ENCODE measurements at regions not wholly inside any gene's neighbourhood (a gene's known extent, or its start where the extent isn't known, plus 50 kb on each side); places are given as distances from the start of the nearest gene placed in this dataset.

GRCh38 chr12:24483732-24484131, 465.2 kb downstream of the BCAT1 start:
- Histone ChIP-seq H3K4me2 (ENCODE audit: low read length) (peak overlapping the region; percentile 85), H3K36me3 (replicated peaks; ENCODE audit: low read depth, low read length) (peaks cover 19% of the 10 kb centered on the region), H3K79me2 (ENCODE audit: low read length) (peaks cover 89% of the 10 kb centered on the region), H3K27me3 (ENCODE audit: low read depth, low read length) (no peaks in the 10 kb centered on the region), H3K4me3 (ENCODE audit: low read length) (peak overlapping the region; percentile 58), H3K4me1 (ENCODE audit: low read length) (peaks cover 96% of the 10 kb centered on the region), H2AFZ (ENCODE audit: low read depth, low read length) (no peak overlapping the region), H3K27ac (ENCODE audit: low read length) (peak overlapping the region; percentile 96), H3K9ac (ENCODE audit: low read length) (peak overlapping the region; percentile 69), H4K20me1 (ENCODE audit: insufficient read depth, low read length) (no peaks in the 10 kb centered on the region), H3K9me3 (ENCODE audit: insufficient read depth, low read length) (no peaks in the 10 kb centered on the region)
- TF ChIP-seq EZH2phosphoT487 (IDR thresholded peaks at IDR 0.05; ENCODE audit: low read depth) (no peak), CTCF (IDR thresholded peaks at IDR 0.05; ENCODE audit: low read depth, low read length) (no peak)

- peak overlapping the region; percentile 58 for H3K4me3 ChIP-seq (ENCODE audit: low read length)
Measured at GRCh38 chr12:24482882-24483604, 465.9 kb downstream of the BCAT1 start.

GRCh38 chr12:24482044-24482443, 466.9 kb downstream of the BCAT1 start:
- Histone ChIP-seq H3K4me2 (ENCODE audit: low read length) (peak overlapping the region; percentile 85), H3K4me1 (ENCODE audit: low read length) (peaks cover 87% of the 10 kb centered on the region), H3K27ac (ENCODE audit: low read length) (peak overlapping the region; percentile 96), H2AFZ (ENCODE audit: low read depth, low read length) (no peak overlapping the region), H4K20me1 (ENCODE audit: insufficient read depth, low read length) (no peaks in the 10 kb centered on the region), H3K4me3 (ENCODE audit: low read length) (peak overlapping the region; percentile 47), H3K9ac (ENCODE audit: low read length) (peak overlapping the region; percentile 69), H3K79me2 (ENCODE audit: low read length) (peaks cover 88% of the 10 kb centered on the region), H3K27me3 (ENCODE audit: low read depth, low read length) (no peaks in the 10 kb centered on the region), H3K9me3 (ENCODE audit: insufficient read depth, low read length) (no peaks in the 10 kb centered on the region), H3K36me3 (replicated peaks; ENCODE audit: low read depth, low read length) (peaks cover 16% of the 10 kb centered on the region)
- TF ChIP-seq EZH2phosphoT487 (IDR thresholded peaks at IDR 0.05; ENCODE audit: low read depth) = no peak
- TF ChIP-seq CTCF (IDR thresholded peaks at IDR 0.05; ENCODE audit: low read depth, low read length) = no peak

More at GRCh38 chr12:24482882-24483604, 465.9 kb downstream of the BCAT1 start:
- Histone ChIP-seq H3K4me1 (ENCODE audit: low read length) (peaks cover 96% of the 10 kb centered on the region), H4K20me1 (ENCODE audit: insufficient read depth, low read length) (no peaks in the 10 kb centered on the region), H3K36me3 (replicated peaks; ENCODE audit: low read depth, low read length) (peaks cover 21% of the 10 kb centered on the region), H3K9ac (ENCODE audit: low read length) (peak overlapping the region; percentile 69), H3K27me3 (ENCODE audit: low read depth, low read length) (no peaks in the 10 kb centered on the region), H3K9me3 (ENCODE audit: insufficient read depth, low read length) (no peaks in the 10 kb centered on the region), H3K27ac (ENCODE audit: low read length) (peak overlapping the region; percentile 96), H2AFZ (ENCODE audit: low read depth, low read length) (no peak overlapping the region), H3K4me2 (ENCODE audit: low read length) (peak overlapping the region; percentile 85), H3K79me2 (ENCODE audit: low read length) (peaks cover 89% of the 10 kb centered on the region)
- TF ChIP-seq CTCF (IDR thresholded peaks at IDR 0.05; ENCODE audit: low read depth, low read length) (no peak), EZH2phosphoT487 (IDR thresholded peaks at IDR 0.05; ENCODE audit: low read depth) (no peak)

GRCh38 chr12:24480766-24481449, 468.0 kb downstream of the BCAT1 start:
- peaks cover 88% of the 10 kb centered on the region for H3K79me2 ChIP-seq (ENCODE audit: low read length)
- H2AFZ ChIP-seq (ENCODE audit: low read depth, low read length) = no peak overlapping the region
- H3K4me3 ChIP-seq (ENCODE audit: low read length) = peak overlapping the region; percentile 29; the same call in 1 of the 2 replicates

More at GRCh38 chr12:24480766-24481449, 468.0 kb downstream of the BCAT1 start:
- peak overlapping the region; percentile 69 for H3K9ac ChIP-seq (ENCODE audit: low read length)
- H4K20me1 ChIP-seq (ENCODE audit: insufficient read depth, low read length) = no peaks in the 10 kb centered on the region
- peak overlapping the region; percentile 85 for H3K4me2 ChIP-seq (ENCODE audit: low read length)
- no peaks in the 10 kb centered on the region for H3K27me3 ChIP-seq (ENCODE audit: low read depth, low read length)
- H3K9me3 ChIP-seq (ENCODE audit: insufficient read depth, low read length) = no peaks in the 10 kb centered on the region
- peaks cover 22% of the 10 kb centered on the region for H3K36me3 ChIP-seq (replicated peaks; ENCODE audit: low read depth, low read length)
- peaks cover 87% of the 10 kb centered on the region for H3K4me1 ChIP-seq (ENCODE audit: low read length)
- TF ChIP-seq EZH2phosphoT487 (IDR thresholded peaks at IDR 0.05; ENCODE audit: low read depth) (no peak), CTCF (IDR thresholded peaks at IDR 0.05; ENCODE audit: low read depth, low read length) (no peak)
- H3K27ac ChIP-seq (ENCODE audit: low read length) = peak overlapping the region; percentile 96

All from OCI-LY3 (cell line).